ENCODE measurements at regions not wholly inside any gene's neighbourhood (a gene's known extent, or its start where the extent isn't known, plus 50 kb on each side); places are given as distances from the start of the nearest gene placed in this dataset.

GRCh38 chr5:89098199-89098756 is 215.3 kb upstream of the MEF2C start:
- TF ChIP-seq, protein P1, sequence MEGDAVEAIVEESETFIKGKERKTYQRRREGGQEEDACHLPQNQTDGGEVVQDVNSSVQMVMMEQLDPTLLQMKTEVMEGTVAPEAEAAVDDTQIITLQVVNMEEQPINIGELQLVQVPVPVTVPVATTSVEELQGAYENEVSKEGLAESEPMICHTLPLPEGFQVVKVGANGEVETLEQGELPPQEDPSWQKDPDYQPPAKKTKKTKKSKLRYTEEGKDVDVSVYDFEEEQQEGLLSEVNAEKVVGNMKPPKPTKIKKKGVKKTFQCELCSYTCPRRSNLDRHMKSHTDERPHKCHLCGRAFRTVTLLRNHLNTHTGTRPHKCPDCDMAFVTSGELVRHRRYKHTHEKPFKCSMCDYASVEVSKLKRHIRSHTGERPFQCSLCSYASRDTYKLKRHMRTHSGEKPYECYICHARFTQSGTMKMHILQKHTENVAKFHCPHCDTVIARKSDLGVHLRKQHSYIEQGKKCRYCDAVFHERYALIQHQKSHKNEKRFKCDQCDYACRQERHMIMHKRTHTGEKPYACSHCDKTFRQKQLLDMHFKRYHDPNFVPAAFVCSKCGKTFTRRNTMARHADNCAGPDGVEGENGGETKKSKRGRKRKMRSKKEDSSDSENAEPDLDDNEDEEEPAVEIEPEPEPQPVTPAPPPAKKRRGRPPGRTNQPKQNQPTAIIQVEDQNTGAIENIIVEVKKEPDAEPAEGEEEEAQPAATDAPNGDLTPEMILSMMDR (IDR thresholded peaks at IDR 0.05; ENCODE audit: insufficient read depth, low read depth, low read length) = no peak
- TF ChIP-seq EZH2 (IDR thresholded peaks at IDR 0.05; ENCODE audit: insufficient read depth, low read length) = no peak
